Heart right ventricle (tissue), 16 donors: ENCODE measurements at regions not wholly inside any gene's neighbourhood (a gene's known extent, or its start where the extent isn't known, plus 50 kb on each side); places are given as distances from the start of the nearest gene placed in this dataset.

ENCODE experiments used
- ATAC-seq, 8 donors: fragments of 200-7000 bp; cut with Tn5 transposase; one replicate each; pipeline ENCODE4 v1.9.1; 2020; ENCODE audit warnings: mild to moderate bottlenecking in 8 of 8, moderate library complexity in 8 of 8, moderate number of reproducible peaks in 1 of 8
- DNase-seq, 2 donors: peaks; one replicate each; pipeline ENCODE4 v3.0.0-alpha.2; 2020
- H3K27ac ChIP-seq, 10 donors: fragments of 200-600 bp; sonication (generic) in 2 of 10; one replicate each; pipeline versions ENCODE4 v1.5.0 to v1.8.0; 2020 to 2022; ENCODE audit warnings: mild to moderate bottlenecking in 3 of 10
- H3K27me3 ChIP-seq, 7 donors: fragments of 200-600 bp; one replicate each; pipeline ENCODE4 v1.8.0; 2021 to 2022; ENCODE audit warnings: mild to moderate bottlenecking in 2 of 7
- H3K36me3 ChIP-seq, 9 donors: fragments of 200-600 bp; sonication (generic) in 1 of 9; one replicate each; pipeline versions ENCODE4 v1.5.0 to v1.8.0; 2020 to 2022; ENCODE audit warnings: mild to moderate bottlenecking in 2 of 9
- H3K4me1 ChIP-seq, 9 donors: fragments of 200-600 bp; sonication (generic) in 1 of 9; one replicate each; pipeline versions ENCODE4 v1.5.0 to v1.8.0; 2020 to 2022; ENCODE audit warnings: mild to moderate bottlenecking in 4 of 9
- H3K4me3 ChIP-seq, 10 donors: fragments of 200-600 bp; sonication (generic) in 2 of 10; one replicate each; pipeline versions ENCODE4 v1.5.0 to v1.8.0; 2020 to 2022; ENCODE audit warnings: mild to moderate bottlenecking in 7 of 10, moderate library complexity in 2 of 10
- H3K9me3 ChIP-seq, 11 donors: fragments of 200-600 bp in 10 of 11; sonication (generic) in 2 of 11; one replicate each; pipeline versions ENCODE4 v1.5.0 to v1.8.0; 2013 to 2022; ENCODE audit warnings: mild to moderate bottlenecking in 2 of 11, control low read depth in 1 of 11, moderate library complexity in 1 of 11
- CTCF ChIP-seq, 9 donors: fragments of 200-600 bp; sonication (generic) in 2 of 9; IDR thresholded peaks; one replicate each; pipeline versions ENCODE4 v1.5.0 to v1.8.0; 2021 to 2022; ENCODE audit warnings: antibody characterized with exemption in 9 of 9, mild to moderate bottlenecking in 5 of 9, moderate library complexity in 1 of 9
- WGBS, 2 donors: extraction: QIAGEN DNeasy Blood & Tissue Kit; methylation state at CpG; one replicate each; pipeline ENCODE4 v1.1.7; 2013; ENCODE audit warnings: inconsistent platforms in 1 of 2; 5-methylcytosine and 5-hydroxymethylcytosine counted together
- intact Hi-C, 10 donors: fragments of 100-400 bp; cut with DNase I; formaldehyde crosslinking; loops; one replicate each; pipeline versions ENCODE4 v1.11.1 to v1.14.2; 2022
- donor health status: Arrhythmogenic right ventricular cardiomyopathy.
- donor health status: ischemic (EF 13 %, LVEDD 7.1; RV severe dilation, severe dysfunction).
- donor health status: healthy with polysubstance abuse.
- donor health status: DM: no; HTN: yes; CAD: no.
- donor health status: DM: no; HTN: no; CAD: no.
- donor health status: ischemic (EF 25% LVEDD 6.9; RV normal size, moderate dysfunction).
- donor health status: ischemic (EF 25% LVEDD 5.7; RV mildly dilated, moderate dysfunction).
- donor health status: healthy.
- donor health status: DM: yes; HTN: yes; CAD: no.
- donor health status: Ischemic cardiomyopathy.
- donor health status: ischemic (EF 35%, LVEDD 5.7; RV mildly dilated, moderate dysfunction).
- donor health status: nonischemic (EF 11% LVEDD 7.7; RV severe dilation, severe dysfunction).
- donor health status: DM: yes; HTN: yes; CAD: no.
- donor health status: PGD.
- donor health status: ischemic (EF 29% LVEDD 5.4; RV normal size, mild dysfunction).
- donor health status: nonischemic (EF 23%, LVEDD 6.1; RV moderate dilation, normal function).

- peaks cover 0 to 36% (median 15%) of the 10 kb centered on the region in 9 donors for H3K4me1 ChIP-seq
- no peak for ATAC-seq
- no peak for TF ChIP-seq CTCF (IDR thresholded peaks at IDR 0.05)
- intact Hi-C loops = loop anchor here in 2 of 10 donors (5.0 to 10.0 kb wide), 2 partner anchors 59 to 74 kb away; no protein-coding TSS in a partner anchor
- no peak overlapping the region for H3K4me3 ChIP-seq
- DNase-seq = no peak
- H3K9me3 ChIP-seq = no peaks in the 10 kb centered on the region
- no peaks in the 10 kb centered on the region for H3K27me3 ChIP-seq
- 95 to 98% methylated on average over 2 of the region's 2 CpGs for WGBS, 2 donors
- peak overlapping the region in 1 of 10 donors; percentile 77 for H3K27ac ChIP-seq
- H3K36me3 ChIP-seq = no peaks in the 10 kb centered on the region
Observed at GRCh38 chr1:94736073-94736472, 84.1 kb upstream of the SLC44A3 start.

- ATAC-seq = peak; percentile 61 to 87 (median 70)
- H3K4me1 ChIP-seq = peaks cover 0 to 33% (median 15%) of the 10 kb centered on the region in 9 donors
- no peaks in the 10 kb centered on the region for H3K36me3 ChIP-seq
- no peak for TF ChIP-seq CTCF (IDR thresholded peaks at IDR 0.05)
- WGBS, 2 donors = 41 to 48% methylated on average over 20 of the region's 20 CpGs
- intact Hi-C loops = loop anchor here in 2 of 10 donors (5.0 to 10.0 kb wide), 2 partner anchors 60 to 73 kb away; no protein-coding TSS in a partner anchor
- no peaks in the 10 kb centered on the region for H3K27me3 ChIP-seq
- peak; percentile 29 to 40 for DNase-seq
- H3K9me3 ChIP-seq = no peaks in the 10 kb centered on the region
- H3K4me3 ChIP-seq = peak overlapping the region in 3 of 10 donors; percentile 7 to 18 (median 9)
- peak overlapping the region in 8 of 10 donors; percentile 6 to 77 (median 32) for H3K27ac ChIP-seq
Observed at GRCh38 chr1:94734963-94735901, 84.9 kb upstream of the SLC44A3 start.

- H3K4me1 ChIP-seq = peaks cover 0 to 40% (median 19%) of the 10 kb centered on the region in 9 donors
- H3K4me3 ChIP-seq = no peak overlapping the region
- WGBS, 2 donors = 86% methylated on average over 1 of the region's 1 CpG
- DNase-seq (no peak), ATAC-seq (no peak)
- no peaks in the 10 kb centered on the region for H3K27me3 ChIP-seq
- TF ChIP-seq CTCF (IDR thresholded peaks at IDR 0.05) = no peak
- intact Hi-C loops = loop anchor here in 1 of 10 donors (10.0 kb wide), 1 partner anchor 63 kb away; no protein-coding TSS in a partner anchor
- no peaks in the 10 kb centered on the region for H3K36me3 ChIP-seq
- no peaks in the 10 kb centered on the region for H3K9me3 ChIP-seq
- H3K27ac ChIP-seq = no peak overlapping the region
Observed at GRCh38 chr1:94731891-94732290, 88.3 kb upstream of the SLC44A3 start.

GRCh38 chr1:94730450-94730849, 89.7 kb upstream of the SLC44A3 start:
- intact Hi-C loops = loop anchor here in 1 of 10 donors (10.0 kb wide), 1 partner anchor 64 kb away; no protein-coding TSS in a partner anchor
- DNase-seq = no peak
- no peak overlapping the region for H3K4me3 ChIP-seq
- no peak overlapping the region for H3K27ac ChIP-seq
- WGBS, 2 donors = 82 to 98% methylated on average over 3 of the region's 3 CpGs
- H3K36me3 ChIP-seq = no peaks in the 10 kb centered on the region
- no peak for TF ChIP-seq CTCF (IDR thresholded peaks at IDR 0.05)
- H3K4me1 ChIP-seq = peaks cover 0 to 35% (median 15%) of the 10 kb centered on the region in 9 donors
- ATAC-seq = no peak
- no peaks in the 10 kb centered on the region for H3K27me3 ChIP-seq
- no peaks in the 10 kb centered on the region for H3K9me3 ChIP-seq
